Sciatic nerve (tissue), 2 donors: ENCODE measurements at regions not wholly inside any gene's neighbourhood (a gene's known extent, or its start where the extent isn't known, plus 50 kb on each side); places are given as distances from the start of the nearest gene placed in this dataset.

Source experiments
- ATAC-seq: fragments of 200-7000 bp; cut with Tn5 transposase; one replicate; pipeline ENCODE4 v1.9.1; 2020; ENCODE audit warnings: mild to moderate bottlenecking, moderate library complexity
- DNase-seq: peaks from one replicate; pipeline ENCODE4 v3.0.0-alpha.2; 2020; ENCODE audit warnings: low spot score
- intact Hi-C: fragments of 100-400 bp; cut with DNase I; formaldehyde crosslinking; loops from one replicate; pipeline ENCODE4 v1.14.2; 2022
- donor health status: DM: no; HTN: no; CAD: no.
- donor health status: DM: no; HTN: no; CAD: no.

DNA sequence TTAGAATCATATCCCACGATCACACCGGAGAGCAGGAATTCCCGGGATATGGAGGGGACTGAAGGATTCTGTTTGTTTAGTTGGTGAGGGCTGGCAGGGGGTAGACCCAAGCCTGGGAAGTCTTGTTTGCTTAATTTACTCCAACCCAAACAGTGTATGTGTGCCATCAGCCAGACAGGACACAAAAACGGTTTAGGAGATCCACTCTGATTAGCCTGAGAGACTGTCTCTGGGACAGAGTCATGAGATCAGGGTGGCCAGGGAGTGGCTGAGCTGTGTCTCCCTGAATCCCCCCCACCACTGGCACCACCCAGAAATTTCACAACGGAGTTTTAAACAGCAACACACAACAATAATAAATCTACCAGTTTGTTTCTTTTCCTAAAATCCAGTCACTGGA is 127.0 kb downstream of the RBFOX3 start:
- ATAC-seq (no peak), DNase-seq (no peak)
- intact Hi-C loops = no loop called here

DNA sequence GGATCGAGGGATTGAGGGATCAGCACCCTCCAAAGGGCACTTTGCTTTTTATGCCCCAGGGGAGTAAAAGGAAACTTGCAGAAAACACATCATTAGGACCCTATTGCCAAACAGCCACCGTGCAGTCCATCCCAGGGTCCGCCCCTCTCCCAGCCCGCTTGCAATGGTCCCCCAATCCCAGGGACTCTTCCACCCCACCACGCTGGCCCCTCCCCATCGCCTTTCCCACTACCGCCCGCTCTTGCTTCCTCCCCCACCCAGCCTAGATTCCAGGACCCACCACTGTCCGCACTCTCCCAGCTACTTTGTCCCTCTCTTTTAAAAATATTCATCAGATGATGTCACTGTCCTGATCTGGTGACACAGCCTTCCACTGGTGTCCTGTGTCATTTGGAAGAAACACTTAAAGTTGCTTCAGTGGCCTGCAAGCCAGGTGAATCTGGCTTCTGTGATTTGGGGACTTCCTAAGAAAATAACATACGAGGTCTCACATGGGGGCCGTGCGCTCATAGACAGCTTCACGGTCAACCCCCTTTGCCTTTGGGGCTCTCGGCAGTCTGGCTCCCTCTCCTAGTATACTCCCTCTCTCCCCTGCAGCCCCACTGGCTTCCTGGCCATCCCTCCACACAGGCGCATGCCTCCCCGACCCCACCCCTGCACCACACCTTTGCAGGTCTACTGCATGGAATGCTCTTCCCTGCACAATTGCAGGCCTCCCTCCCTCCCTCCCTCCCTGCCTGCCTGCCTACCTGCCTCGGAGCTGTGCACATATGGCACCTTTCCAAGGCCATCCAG is 127.9 kb downstream of the RBFOX3 start:
- DNase-seq (no peak), ATAC-seq (no peak)
- intact Hi-C loops = no loop called here

- ATAC-seq (no peak), DNase-seq (no peak)
- intact Hi-C loops = no loop called here
Measured at GRCh38 chr17:79479876-79480275, 131.0 kb downstream of the RBFOX3 start.

GRCh38 chr17:79478841-79479240 is 132.0 kb downstream of the RBFOX3 start:
- intact Hi-C loops = no loop called here
- ATAC-seq (no peak), DNase-seq (no peak)

DNA sequence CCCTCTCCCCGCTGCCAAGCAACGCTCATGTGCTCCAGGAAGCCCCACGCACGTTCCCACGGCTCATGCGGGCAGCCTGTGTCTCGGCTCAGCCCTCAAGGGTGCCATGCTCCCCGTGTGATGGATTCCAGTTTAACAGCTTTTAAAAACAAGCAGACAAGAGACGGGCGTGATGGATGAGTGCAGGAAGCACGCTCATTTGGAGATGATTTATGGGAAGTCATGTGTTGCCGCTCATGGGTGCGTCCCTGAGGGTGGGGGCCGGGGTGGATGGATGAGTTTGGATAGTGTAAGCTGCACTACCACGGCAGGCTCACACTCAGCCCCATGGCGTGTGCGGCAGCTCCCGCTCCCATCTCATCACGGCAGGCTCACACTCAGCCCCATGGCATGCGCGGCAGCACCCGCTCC is 132.8 kb downstream of the RBFOX3 start:
- intact Hi-C loops = no loop called here

DNA sequence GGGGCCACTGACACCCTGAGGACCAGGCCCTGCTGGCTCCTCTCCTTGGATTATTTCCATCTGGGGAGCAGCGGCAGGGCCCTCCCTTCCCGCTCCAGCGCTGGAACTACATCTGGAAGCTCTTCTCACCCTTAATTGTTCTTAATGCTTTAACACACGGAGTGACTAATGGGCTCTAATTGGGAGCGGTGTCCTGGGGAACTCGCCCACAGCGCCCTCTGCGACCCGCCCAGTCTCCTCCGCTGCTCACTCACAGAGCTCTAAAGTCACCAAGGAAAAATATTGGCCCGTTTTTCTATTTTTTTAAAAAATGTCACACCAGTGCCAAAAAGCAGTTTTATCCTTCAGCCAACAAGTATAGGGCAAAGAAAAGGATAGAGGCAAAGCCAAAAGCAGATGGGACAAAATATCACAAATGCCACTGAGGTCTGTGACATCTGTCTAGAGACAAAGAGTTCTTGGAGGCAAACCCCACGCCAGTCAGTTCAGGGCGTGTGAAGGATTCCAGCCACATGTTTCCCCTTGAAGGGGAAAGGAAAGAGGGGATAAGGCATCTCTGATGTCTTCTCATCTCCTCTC is 134.7 kb downstream of the RBFOX3 start:
- no peak for DNase-seq
- no peak for ATAC-seq
- intact Hi-C loops = no loop called here

More for the DNA sequence above, 132.8 kb downstream of the RBFOX3 start:
- DNase-seq (no peak), ATAC-seq (no peak)

DNA sequence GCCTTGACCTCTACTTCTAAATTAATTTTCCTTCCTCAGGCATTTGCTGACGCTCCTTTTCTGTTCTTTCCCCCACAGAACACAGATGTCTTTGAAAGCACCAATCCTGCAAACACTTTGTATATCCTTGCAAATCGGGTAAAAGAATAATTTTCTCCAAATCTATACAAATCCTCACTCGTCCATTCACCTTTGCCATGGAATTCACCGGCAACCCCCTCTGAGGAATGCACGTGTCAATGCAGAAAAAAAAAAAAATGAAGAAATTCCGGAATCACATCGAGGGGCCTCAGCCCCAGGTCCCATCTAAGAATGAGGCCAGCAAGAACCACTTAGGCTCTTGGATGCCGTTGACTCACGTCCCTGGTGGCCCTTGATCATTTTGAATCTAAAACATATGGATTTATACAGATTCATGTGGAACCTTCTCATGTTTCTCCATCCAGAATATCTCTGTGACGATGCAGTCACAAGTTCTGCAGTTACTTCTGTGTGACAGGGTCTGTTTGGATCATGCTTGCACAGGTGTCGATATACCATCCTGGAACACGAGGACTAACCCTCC is 136.9 kb downstream of the RBFOX3 start:
- DNase-seq = no peak
- intact Hi-C loops = no loop called here
- ATAC-seq = no peak

DNA sequence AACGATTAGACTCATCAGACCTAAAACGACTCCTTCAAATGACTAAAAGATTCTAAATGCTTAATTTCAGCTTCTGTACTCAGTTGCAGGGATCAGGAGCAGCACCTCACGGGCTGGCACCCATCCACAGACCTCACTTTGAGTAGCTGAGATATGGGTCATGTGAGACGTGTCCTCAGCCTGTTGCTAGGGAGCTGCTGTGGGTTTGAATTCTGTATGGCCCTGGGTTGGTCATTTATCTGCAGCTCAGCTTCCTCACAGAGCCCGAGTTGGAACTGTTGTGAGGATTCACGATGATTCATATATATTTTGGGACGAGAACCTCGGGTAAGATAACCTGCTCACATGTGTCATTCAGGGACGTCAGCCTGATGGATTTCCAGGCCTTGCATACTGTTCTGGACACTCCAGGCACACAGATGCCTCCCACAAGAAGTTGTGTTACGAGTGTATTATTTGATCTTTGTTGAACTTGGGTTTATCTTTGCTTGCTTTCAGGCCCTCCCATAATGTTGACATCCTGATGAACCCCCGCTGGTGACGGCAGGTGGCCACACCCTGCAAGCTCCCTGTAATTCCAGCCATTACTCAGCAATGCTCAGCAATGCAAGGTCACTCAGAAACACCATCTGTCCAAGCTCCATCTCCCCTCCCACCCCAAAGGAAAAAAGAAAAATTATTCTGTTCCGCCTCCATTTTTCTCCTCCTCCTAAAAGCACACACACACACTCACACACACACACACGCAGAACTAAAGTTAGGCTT is 137.6 kb downstream of the RBFOX3 start:
- ATAC-seq (peak; percentile 66), DNase-seq (no peak)
- intact Hi-C loops = no loop called here

DNA sequence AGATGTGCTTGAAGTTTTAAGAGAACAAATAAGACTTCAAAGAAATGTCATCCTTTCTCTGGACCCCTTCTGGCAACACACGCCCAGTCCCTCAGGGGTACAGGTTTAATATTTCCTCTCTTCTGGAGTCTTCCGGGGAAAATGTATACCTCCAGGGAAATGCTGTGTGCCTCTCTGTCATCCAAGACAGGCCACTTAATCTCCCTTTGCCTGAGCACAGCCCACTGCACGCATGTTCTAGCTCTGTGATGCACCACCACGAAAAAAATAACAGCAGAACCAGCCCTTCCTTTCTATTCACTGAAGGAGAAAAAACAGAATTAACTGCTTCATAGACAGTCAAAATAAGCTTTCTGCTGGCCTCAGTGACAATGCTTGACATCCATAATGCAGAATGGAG is 140.1 kb downstream of the RBFOX3 start:
- ATAC-seq (no peak), DNase-seq (no peak)
- intact Hi-C loops = no loop called here

DNA sequence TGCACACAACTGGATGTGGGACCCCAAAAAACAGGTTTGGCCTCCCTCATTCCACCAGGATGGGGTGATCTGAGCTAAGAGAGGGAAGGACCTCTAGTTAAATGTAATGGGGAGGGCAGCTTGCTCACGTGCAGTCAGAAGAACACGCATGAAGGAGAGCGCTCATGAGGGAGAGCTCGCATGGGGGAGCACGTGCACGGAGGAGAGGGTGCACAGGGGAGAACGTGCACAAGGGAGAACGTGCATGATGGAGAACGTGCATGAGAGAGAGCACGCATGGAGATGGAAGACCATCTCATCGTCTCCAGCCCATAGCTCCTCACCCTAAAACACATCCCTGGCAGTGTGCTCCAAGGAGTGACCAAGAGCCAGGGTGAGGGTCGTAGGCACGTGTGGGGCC is 141.2 kb downstream of the RBFOX3 start:
- ATAC-seq = no peak

DNA sequence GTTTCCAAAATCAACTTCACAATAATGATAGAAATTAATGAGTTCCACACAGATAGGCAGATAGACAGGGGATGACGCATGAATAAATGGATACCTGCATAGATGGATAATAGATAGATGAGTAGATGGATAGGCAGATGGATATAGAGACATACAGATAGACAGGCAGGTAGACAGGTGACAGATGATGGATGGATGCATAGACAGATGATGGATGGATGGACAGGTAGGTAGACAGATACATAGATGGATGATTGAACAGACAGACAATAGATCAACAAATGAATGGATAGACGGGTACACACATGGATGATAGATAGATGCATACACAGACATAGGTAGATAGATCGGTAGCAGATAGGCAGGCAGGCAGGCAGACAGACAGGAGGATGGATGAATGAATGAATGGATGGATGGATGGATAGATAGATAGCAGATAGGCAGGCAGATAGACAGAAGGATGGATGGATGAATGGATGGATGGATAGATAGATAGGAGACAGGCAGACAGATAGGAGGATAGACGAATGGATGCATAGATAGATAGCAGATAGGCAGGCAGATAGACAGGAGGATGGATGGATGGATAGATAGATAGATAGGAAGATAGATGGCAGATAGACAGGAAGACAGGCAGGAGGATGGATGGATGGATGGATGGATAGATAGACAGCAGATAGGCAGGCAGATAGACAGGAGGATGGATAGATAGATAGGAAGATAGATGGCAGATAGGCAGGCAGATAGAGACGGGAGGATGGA is 142.5 kb downstream of the RBFOX3 start:
- ATAC-seq (no peak), DNase-seq (no peak)
- intact Hi-C loops = no loop called here

More for the DNA sequence above, 141.2 kb downstream of the RBFOX3 start:
- intact Hi-C loops = no loop called here
- DNase-seq = no peak

DNA sequence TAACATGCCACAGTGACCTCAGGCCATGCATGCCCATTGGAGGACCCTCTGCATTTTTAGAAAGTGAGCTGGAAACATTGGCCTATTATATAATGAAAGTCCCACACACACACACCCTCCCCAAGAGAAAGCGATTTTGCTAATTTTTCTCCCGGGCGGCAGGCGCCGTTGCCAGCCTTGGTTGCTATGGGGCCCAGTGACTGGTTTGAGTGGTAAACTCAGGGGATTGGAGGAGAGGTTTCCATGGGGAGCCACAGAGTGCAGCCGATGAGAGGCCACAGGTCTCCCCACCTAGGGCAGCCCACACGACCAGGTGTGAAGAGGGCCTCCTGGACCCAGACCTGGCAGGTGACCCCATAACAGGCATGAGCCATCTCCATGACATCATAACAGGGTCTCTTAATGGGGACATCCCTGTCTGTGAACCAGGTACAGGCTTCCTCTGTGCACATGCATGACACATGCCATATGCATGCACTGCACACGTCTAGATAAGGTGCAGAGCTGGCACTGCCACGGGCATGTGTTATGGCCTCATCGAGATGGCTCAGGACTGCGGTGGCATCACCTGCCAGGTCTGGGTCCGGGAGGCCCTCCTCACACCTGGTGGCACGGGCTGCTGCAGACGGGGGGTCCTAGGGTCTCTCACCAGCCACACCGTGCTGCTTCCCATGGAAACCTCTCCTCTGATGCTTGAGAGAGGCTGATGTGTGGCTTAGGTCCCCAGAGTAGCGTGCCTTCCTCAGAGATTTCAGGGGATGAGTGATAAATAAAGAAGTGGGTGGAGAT is 144.1 kb downstream of the RBFOX3 start:
- intact Hi-C loops = no loop called here
- ATAC-seq (no peak), DNase-seq (no peak)

GRCh38 chr17:79465681-79466025 is 145.2 kb downstream of the RBFOX3 start:
- ATAC-seq (peak; percentile 57), DNase-seq (no peak)
- intact Hi-C loops = no loop called here

DNA sequence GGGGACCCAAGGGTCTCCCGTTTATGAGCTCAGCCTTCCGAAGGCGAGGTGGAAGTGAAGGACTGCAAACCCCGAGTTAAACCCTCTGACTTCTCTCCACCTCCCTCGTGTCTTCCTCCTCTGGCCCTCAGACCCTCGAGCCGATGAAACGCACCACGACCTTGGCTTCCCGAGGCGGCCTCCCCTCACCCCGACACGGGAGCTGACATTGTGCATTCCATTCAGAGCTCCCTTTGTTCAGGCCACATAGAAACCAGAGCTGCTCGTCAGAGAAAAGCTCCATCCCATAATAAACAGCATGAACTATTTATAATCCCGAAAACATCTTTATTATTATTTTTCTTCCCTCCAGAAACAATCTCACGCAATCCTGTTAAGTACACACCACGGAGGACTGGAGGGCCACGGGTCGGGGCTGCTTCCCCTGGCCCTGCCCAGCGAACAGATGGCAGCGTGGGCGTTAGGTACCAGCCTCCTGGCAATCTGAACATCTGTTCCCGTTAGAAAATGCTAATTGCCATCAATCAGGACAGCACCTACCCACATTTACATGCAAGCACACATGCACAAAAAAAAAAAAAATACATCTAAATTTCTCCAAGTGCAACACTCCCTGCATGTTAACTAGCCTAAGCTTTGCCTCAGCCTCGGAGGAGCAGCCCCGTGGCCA is 145.7 kb downstream of the RBFOX3 start:
- intact Hi-C loops = no loop called here
- ATAC-seq = no peak
- DNase-seq = no peak

DNA sequence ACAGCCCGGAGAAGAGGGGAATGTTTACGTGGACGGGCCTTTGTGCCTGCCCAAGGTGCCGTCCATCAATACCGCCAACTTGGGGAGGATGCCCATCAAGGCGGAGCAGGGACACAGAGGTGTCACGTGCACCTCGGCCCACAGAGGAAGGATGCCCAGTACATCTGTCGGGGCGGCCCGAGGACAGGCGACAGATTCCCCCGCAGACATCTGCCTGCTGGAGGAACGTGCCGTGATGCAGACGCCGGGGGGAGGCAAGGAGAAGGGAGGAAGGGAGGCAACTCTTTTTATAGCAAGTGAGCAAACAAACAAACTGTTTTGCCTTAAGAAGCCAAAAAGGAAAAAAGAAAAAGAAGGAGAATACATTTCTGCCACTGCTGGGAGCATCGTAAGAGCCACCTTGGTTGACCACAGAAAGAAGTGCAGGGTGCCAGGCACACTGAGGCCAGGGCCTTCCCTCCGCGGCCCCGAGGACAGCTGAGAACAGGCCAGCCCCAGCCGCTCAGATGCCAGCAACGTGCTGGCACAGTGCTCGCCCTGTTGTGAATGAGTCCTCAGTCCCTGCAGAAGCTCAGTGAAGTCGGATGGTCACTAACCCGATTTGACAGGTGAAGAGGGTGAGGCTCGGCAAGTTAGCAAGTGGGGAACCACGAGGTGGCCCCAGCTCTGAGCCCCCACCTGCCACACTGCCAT is 146.4 kb downstream of the RBFOX3 start:
- no peak for DNase-seq
- no peak for ATAC-seq
- intact Hi-C loops = no loop called here

DNA sequence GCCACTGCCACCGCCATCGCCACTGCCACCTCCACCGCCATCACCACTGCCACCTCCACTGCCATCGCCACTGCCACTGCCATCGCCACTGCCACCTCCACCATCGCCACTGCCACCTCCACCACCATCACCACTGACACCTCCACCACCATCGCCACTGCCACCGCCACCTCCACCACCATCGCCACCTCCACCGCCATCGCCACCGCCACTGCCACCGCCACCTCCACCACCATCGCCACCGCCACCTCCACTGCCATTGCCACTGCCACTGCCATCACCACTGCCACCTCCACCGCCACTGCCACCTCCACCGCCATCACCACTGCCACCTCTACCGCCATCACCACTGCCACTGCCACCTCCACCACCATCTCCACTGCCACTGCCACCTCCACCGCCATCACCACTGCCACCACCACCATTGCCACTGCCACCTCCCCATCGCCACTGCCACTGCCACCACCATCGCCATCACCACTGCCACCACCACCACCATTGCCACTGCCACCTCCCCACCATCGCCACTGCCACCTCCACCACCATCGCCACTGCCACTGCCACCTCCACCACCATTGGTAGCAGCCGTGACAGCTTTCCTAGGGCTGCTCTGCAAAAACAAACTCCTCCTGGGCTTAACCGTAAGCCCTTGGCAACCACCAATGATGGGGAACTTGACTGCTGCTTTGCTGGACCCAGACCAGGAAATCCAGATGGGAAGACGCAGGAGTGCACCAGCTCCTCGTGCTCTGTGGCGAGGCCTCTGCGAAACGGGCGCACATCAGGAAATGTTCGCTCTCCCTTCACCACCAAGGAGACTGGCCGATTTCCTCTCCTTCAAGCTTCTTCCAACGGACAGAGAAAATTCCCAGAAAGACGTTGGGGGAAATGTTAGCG is 147.2 kb downstream of the RBFOX3 start:
- DNase-seq (no peak), ATAC-seq (no peak)
- intact Hi-C loops = no loop called here
